ENCODE measurements at regions not wholly inside any gene's neighbourhood (a gene's known extent, or its start where the extent isn't known, plus 50 kb on each side); places are given as distances from the start of the nearest gene placed in this dataset.

GRCh38 chr2:104734937-104735586, 118.9 kb upstream of the POU3F3 start:
- no peaks in the 10 kb centered on the region for H3K4me1 ChIP-seq (ENCODE audit: low read length)
- no peaks in the 10 kb centered on the region for H3K27me3 ChIP-seq (replicated peaks; ENCODE audit: insufficient read depth, low read length)
- no peak overlapping the region for H3K4me3 ChIP-seq (ENCODE audit: low read length)
- TF ChIP-seq CTCF (IDR thresholded peaks at IDR 0.05; ENCODE audit: low read length) (no peak), EZH2 (optimal IDR thresholded peaks at IDR 0.05; ENCODE audit: low read depth, low read length) (no peak), EZH2phosphoT487 (IDR thresholded peaks at IDR 0.05; ENCODE audit: low read length) (no peak)
- no peak overlapping the region for H3K27ac ChIP-seq (ENCODE audit: low read length)
- H3K79me2 ChIP-seq (ENCODE audit: low read length): no peaks in the 10 kb centered on the region
- no peak overlapping the region for H2AFZ ChIP-seq (ENCODE audit: low read length)
- no peaks in the 10 kb centered on the region for H3K9me2 ChIP-seq (replicated peaks; ENCODE audit: insufficient read depth, low read length)
- H3K9ac ChIP-seq (ENCODE audit: low read length): no peak overlapping the region
- DNase-seq: peak; percentile 54
- H4K20me1 ChIP-seq (ENCODE audit: insufficient read depth, low read length): no peaks in the 10 kb centered on the region
- H3K36me3 ChIP-seq (replicated peaks; ENCODE audit: insufficient read depth, low read length): no peaks in the 10 kb centered on the region
- H3K4me2 ChIP-seq (ENCODE audit: low read depth, low read length): no peak overlapping the region
- H3F3A ChIP-seq (ENCODE audit: insufficient read depth, low read length): no peaks in the 10 kb centered on the region
- no peaks in the 10 kb centered on the region for H3K9me3 ChIP-seq (replicated peaks; ENCODE audit: insufficient read depth, low read length)

- Histone ChIP-seq H4K20me1 (ENCODE audit: insufficient read depth, low read length) (no peaks in the 10 kb centered on the region), H3K4me1 (ENCODE audit: low read length) (no peaks in the 10 kb centered on the region), H3K4me3 (ENCODE audit: low read length) (no peak overlapping the region), H3K27ac (ENCODE audit: low read length) (no peak overlapping the region), H3F3A (ENCODE audit: insufficient read depth, low read length) (no peaks in the 10 kb centered on the region), H3K27me3 (replicated peaks; ENCODE audit: insufficient read depth, low read length) (no peaks in the 10 kb centered on the region), H2AFZ (ENCODE audit: low read length) (no peak overlapping the region), H3K36me3 (replicated peaks; ENCODE audit: insufficient read depth, low read length) (no peaks in the 10 kb centered on the region), H3K79me2 (ENCODE audit: low read length) (no peaks in the 10 kb centered on the region), H3K9me3 (replicated peaks; ENCODE audit: insufficient read depth, low read length) (no peaks in the 10 kb centered on the region), H3K9ac (ENCODE audit: low read length) (no peak overlapping the region), H3K4me2 (ENCODE audit: low read depth, low read length) (no peak overlapping the region), H3K9me2 (replicated peaks; ENCODE audit: insufficient read depth, low read length) (no peaks in the 10 kb centered on the region)
- TF ChIP-seq EZH2 (optimal IDR thresholded peaks at IDR 0.05; ENCODE audit: low read depth, low read length): no peak
- no peak for TF ChIP-seq CTCF (IDR thresholded peaks at IDR 0.05; ENCODE audit: low read length)
- TF ChIP-seq EZH2phosphoT487 (IDR thresholded peaks at IDR 0.05; ENCODE audit: low read length): no peak
- DNase-seq: no peak
Observed at GRCh38 chr2:104736026-104736425, 117.9 kb upstream of the POU3F3 start.

GRCh38 chr2:104741860-104742259, 112.1 kb upstream of the POU3F3 start:
- H3K4me2 ChIP-seq (ENCODE audit: low read depth, low read length): no peak overlapping the region
- no peak for TF ChIP-seq CTCF (IDR thresholded peaks at IDR 0.05; ENCODE audit: low read length)
- TF ChIP-seq EZH2 (optimal IDR thresholded peaks at IDR 0.05; ENCODE audit: low read depth, low read length): no peak
- TF ChIP-seq EZH2phosphoT487 (IDR thresholded peaks at IDR 0.05; ENCODE audit: low read length): no peak
- H3K27ac ChIP-seq (ENCODE audit: low read length): no peak overlapping the region
- no peaks in the 10 kb centered on the region for H3F3A ChIP-seq (ENCODE audit: insufficient read depth, low read length)
- H3K79me2 ChIP-seq (ENCODE audit: low read length): no peaks in the 10 kb centered on the region
- no peaks in the 10 kb centered on the region for H3K4me1 ChIP-seq (ENCODE audit: low read length)
- no peaks in the 10 kb centered on the region for H3K36me3 ChIP-seq (replicated peaks; ENCODE audit: insufficient read depth, low read length)
- no peaks in the 10 kb centered on the region for H3K27me3 ChIP-seq (replicated peaks; ENCODE audit: insufficient read depth, low read length)
- no peaks in the 10 kb centered on the region for H3K9me2 ChIP-seq (replicated peaks; ENCODE audit: insufficient read depth, low read length)
- no peak overlapping the region for H2AFZ ChIP-seq (ENCODE audit: low read length)
- DNase-seq: no peak
- H3K4me3 ChIP-seq (ENCODE audit: low read length): no peak overlapping the region
- no peaks in the 10 kb centered on the region for H4K20me1 ChIP-seq (ENCODE audit: insufficient read depth, low read length)
- no peak overlapping the region for H3K9ac ChIP-seq (ENCODE audit: low read length)
- no peaks in the 10 kb centered on the region for H3K9me3 ChIP-seq (replicated peaks; ENCODE audit: insufficient read depth, low read length)

Measured in MM.1S (cell line).